Central memory CD4-positive, alpha-beta T cell (primary cell): ENCODE measurements at regions not wholly inside any gene's neighbourhood (a gene's known extent, or its start where the extent isn't known, plus 50 kb on each side); places are given as distances from the start of the nearest gene placed in this dataset.
A peak's percentile ranks its signal among the peaks of the same experiment; 100 is the strongest.

Experiments used
- DNase-seq: peaks from one replicate; pipeline ENCODE4 v3.0.0; 2022

GRCh38 chr1:11373895-11374747 is 101.1 kb downstream of the UBIAD1 start:
- DNase-seq: no peak

DNA sequence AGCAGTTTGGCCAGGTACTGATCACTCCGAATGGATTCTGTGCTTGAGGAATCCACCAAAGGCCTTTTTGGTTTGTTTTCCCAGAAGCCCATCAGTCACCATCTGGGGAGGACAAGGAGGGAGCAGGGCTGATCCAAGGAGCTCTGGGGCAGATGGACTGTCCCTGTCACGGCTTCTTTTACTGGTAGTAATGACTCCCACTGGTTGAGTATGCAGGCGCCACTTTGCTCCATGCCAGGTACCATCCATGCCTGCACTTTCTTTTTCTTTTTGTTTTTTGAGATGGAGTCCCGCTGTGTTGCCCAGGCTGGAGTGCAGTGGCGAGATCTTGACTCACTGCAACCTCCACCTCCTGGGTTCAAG is 101.7 kb downstream of the UBIAD1 start:
- DNase-seq: no peak

DNA sequence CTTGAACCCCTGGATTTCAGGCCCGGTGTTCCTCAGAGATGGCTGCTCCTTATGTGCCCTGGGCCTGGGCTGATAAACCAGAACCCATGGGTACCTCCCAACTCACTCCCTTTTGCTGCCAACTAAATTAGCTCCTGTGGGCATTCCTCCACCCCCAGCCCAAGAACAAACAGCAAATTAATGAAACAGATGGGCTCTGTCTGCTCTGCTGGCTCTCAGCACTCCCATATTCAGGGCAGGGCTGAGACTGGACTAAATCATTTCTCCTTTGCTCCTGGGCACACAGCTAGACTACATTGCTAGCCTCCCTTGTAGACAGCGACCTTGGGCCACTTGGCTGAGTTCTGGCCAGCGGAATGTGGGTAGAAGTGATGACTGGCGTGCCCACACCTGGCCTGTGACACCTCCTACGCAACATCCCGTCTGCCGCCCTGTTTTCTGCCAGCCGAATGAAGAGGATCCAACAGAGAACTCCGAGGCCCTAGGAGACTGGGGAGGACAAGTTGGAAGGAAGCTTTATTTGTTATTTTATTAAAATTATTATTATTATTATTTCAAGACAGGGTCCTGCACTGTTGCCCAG is 101.9 kb upstream of the DISP3 start:
- DNase-seq: no peak

DNA sequence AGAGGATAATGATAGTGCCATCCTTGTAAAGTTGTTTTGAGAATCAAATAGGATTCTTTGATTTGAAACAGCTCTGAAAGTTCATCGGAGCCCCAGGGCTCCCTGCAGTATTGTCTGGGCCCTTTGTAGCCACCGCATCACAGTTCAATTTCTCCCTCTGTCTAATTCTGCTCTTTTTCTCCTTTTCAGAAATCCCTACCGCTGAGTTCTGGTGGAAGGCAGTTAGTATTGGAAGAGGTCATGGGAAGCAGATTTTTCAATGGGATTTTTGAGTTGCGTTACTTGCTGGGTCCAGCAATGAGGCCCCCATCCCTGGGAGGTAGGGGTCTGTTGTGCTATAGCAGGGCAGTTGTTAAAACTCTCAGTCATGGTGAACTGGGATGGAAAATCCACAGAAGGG is 101.0 kb upstream of the DISP3 start:
- DNase-seq: no peak

GRCh38 chr1:11379851-11380250 is 99.1 kb upstream of the DISP3 start:
- no peak for DNase-seq

DNA sequence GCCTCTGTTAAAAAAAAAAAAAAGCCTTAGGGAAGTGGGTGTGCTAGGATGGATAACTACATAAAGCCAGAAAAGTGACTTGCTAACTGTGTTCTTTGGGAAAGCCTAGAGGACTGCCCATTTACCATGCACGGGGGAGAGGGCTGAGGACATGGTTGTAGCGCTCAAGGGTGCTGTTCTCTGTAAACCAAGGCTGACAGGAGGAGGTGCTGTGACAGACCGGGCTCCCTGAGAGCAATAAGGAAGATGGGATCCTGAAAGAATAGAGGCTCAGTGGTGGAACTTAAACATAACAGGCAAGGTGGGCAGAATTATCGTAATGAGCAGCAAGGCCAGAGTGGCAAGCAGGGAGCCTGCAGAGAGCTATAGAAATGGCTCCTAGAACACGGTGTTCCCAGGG is 98.5 kb upstream of the DISP3 start:
- no peak for DNase-seq

DNA sequence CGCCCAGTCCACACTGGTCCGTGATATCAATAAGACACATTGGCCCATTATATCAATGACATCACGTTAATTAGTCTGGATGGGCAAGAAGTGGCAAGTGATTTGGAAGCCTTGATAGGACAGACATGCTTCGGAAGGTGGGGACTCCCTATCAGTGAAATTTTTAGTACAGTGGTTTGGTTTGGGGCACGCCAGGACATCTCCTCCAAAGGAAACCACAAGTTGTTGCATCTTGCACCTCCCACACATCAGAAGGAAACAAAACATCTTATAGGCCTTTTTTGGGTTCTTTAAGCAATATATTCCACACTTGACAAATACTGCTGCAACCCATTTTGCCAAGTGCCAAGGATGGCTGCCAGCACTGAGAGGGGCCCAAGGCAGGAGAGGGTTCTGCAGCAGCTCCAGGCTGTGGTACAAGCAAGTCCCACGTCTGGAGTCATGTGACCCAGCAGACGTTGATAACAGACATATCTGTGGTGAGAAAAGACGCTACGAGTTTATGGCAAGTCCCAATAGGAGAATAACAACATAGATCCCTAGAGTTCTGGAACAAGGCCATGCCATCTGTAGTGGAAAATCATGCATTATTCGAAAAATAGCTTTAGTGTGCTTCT is 95.3 kb upstream of the DISP3 start:
- DNase-seq: no peak

- DNase-seq: no peak
These were observed 94.8 kb upstream of the DISP3 start for GRCh38 chr1:11384170-11384554.

DNA sequence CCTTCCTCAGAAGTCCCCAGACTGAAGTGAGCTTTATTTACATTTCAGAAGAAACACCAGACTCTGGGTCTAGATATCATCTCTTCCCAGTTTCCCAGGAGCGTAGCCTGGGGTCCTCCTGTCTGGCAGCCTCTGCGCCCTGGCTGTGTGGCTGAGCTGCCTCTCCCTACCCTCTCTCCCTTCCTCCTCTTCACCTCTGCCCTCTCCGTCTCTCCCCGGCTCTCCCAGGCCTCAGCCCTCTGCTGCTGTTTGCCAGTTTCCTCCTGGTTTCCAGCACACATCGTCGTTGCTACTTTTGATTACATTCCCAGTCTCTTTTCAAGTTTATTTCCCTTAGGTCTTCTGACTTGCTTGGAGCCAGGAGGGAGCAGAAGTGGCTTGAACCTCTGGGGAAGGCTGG is 91.1 kb upstream of the DISP3 start:
- DNase-seq: no peak

DNA sequence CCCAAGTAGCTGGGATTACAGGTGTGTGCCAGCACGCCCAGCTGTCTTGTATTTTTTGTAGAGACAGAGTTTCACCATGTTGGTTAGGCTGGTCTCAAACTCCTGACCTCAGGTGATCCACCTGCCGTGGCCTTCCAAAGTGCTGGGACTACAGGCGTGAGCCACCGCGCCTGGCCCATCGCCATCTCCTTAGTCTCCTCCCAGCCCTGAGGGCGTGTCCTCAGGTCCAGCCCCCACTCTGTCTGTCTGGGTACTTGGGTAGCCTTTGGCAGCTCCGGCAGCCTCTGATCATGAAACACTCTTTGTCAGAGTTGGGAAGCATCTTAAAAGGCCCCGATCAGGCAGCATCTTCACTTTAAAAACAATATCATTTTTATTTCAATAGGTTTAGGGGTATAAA is 90.3 kb upstream of the DISP3 start:
- DNase-seq: no peak

DNA sequence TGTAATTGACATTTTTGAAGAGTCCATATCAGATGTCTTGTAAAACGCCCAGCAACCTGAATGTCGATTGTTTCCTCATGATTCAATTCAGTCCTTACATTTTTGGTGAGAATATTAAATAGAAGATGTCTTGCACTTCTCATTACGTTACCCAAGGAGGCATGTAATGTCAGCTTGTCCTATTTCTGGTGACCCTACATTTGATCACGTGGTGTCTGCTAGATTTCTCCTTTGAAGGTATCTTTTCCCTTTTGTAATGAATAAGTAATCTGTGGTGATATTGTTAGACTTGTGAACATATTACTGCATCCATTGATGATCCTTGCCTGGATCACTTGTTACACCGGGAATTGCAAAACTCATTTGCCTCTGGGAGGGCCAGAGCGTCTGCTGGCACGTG is 87.6 kb upstream of the DISP3 start:
- no peak for DNase-seq

- no peak for DNase-seq
These were observed 87.1 kb upstream of the DISP3 start for GRCh38 chr1:11391886-11392285.

DNA sequence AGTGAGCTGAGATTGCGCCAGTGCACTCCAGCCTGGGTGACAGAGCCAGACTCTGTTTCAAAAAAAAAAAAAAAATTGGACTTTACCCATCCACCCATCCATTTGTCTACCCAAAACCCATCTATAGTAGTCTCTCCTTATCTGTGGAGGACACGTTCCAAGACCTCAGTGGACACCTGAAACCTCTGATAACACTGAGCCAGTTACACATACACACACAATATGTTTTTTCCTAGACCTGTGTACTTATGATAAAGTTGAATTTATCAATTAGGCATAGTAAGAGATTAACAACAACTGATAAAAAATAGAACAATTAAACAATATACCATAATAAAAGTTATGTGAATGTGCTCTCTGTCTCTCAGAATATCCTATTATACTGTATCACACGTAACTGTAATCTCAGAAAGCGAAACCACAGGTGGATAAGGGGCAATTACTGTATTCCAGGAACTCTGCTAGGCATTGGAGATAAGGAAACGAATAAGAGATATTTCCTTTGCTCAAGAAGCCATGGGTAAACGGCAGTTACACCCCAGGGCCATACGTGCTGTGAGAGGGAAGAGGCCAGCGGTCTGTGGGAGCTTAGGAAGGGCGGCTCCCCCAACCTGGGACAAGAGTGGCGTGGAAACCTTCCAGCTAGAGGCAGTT is 84.2 kb upstream of the DISP3 start:
- DNase-seq: no peak

DNA sequence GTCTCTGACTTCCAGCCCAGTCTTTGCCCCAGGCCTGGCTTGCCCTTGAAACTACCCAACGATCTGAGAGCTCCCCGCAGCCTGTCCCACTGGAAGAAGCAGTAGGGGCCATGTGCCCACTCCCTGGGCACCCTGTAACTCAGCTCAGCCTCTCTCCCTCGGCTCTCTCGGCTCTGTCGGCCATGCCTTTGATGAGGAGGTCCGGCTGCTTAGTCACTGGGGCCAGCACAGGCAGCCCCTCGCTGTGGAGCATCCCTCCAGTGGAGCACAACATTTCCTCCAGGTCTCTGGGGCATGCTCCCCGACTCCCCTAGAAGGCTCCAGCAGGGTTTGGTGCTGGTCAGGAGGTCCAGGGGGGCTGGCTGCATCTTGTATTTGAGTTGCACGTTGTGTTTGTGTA is 83.3 kb upstream of the DISP3 start:
- no peak for DNase-seq

DNA sequence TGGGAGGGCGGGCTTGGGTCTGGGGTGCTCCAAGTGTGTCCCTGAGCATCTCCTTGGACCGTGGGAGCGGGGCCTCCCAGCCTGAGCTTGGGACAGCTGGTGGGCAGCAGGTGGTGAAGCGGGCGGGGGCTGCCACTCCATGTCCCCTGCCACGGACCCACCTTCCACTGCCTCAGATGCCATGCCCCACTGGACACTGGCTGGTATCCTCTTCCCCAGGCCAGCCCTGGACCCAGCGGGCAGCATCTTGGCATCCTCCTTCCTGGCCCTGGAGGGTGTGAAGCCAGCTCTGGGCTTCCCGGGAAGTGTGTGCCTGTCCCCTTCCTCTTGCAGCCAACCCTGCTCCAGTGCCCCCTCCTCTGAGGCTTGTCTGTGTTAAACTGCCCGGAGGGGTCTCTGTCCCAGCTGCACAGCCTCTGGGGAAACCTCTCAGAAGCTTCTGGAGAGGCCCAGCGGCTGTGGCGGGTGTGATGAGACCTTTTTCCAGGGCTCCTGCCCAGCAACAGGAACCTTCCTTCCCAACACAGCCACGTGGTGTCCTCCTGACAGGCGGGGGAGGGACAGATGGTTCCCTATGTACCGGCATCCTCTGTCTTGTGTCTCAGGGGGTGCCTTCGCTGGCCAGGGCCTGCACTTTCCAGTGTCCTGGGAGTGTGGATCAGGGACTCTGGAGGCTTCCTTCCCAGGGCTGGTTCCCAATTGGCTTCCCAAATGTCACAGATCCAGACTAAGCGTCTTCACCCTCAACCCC is 81.6 kb upstream of the DISP3 start:
- no peak for DNase-seq

DNA sequence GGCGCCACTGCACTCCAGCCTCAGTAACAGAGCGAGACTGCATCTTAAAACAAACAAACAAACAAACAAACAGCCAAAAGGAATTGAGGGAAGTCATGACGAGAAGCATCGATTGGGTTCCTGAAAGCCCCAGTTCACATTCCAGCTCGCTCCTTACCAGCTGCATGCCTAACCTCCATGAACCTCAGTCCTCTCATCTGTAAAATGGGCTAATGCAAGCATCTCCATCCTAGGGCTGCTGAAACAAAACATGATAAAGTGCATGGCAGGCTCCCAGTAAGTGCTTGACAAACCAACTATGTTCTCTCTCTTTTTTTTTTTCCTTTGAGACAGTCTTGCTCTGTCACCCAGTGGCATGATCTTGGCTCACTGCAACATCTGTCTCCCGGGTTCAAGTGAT is 79.7 kb upstream of the DISP3 start:
- no peak for DNase-seq

- no peak for DNase-seq
These were observed 78.8 kb upstream of the DISP3 start for GRCh38 chr1:11400155-11400554.

DNA sequence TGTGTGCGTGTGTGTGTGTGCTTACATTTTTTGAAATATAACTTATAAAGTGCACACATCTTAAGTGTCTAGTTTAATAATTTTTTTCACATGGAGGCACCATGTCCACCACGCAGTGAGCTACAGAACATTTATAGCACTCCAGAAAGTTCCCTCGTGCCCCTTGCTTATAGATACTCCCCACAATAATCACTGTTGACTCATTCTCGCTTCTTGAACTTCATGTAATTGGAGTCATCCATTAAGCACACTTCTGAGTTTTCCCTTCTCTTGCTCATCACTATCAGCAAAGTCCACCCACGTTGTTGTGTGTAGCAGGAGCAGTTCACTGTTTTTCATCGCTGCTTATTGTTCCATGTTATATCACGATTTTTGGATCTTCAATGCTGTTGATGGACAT is 78.4 kb upstream of the DISP3 start:
- no peak for DNase-seq

DNA sequence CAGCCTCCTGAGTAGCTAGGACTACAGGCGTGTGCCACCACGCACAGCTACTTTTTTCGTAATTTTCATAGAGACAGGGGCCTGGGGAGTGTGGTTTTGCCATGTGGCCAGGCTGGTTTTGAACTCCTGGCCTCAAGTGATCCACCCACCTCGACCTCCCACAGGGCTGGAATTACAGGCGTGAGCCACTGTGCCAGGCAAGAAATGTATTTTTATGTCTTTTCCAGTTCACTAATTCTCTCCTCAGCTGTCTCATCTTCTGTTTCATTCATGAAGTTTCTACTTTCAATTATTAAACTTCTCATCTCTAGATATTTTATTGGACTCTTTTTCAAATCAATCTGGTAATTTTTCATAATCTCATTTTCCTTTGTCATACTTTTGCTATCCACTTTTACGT is 72.1 kb upstream of the DISP3 start:
- DNase-seq: no peak

GRCh38 chr1:11407301-11407994 is 71.5 kb upstream of the DISP3 start:
- DNase-seq: peak; percentile 5

- no peak for DNase-seq
These were observed 66.8 kb upstream of the DISP3 start for GRCh38 chr1:11412141-11412540.

GRCh38 chr1:11413986-11414391 is 65.0 kb upstream of the DISP3 start:
- DNase-seq: no peak
